HT1080 (cell line): ENCODE measurements at regions not wholly inside any gene's neighbourhood (a gene's known extent, or its start where the extent isn't known, plus 50 kb on each side); places are given as distances from the start of the nearest gene placed in this dataset.
"Not testable (repeated sequence)": the region's sequence is repeated elsewhere in the genome, so short reads cannot be mapped to it uniquely, and the experiment has no call there.

Experiments
- DNase-seq: peaks from one replicate; pipeline ENCODE4 v3.0.0-alpha.2; 2015; ENCODE audit warnings: low read depth

DNA sequence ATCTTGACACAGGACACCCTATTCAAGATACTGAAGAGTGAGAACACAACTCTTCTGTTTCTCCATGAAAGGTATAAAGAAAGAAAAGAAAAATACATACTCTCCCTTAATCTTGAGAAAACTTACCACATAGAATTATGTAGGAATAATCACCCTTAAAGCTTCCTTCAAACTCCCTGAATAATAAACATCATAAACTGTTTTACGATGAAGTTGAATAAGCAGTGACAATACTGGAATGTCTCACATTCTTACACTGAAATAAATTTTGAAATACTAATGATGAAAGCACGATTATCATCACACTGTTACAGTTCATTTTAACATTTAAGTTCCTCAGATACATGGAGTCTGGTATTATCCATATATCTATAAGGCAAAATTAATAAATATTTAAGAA lies 306.2 kb downstream of the IPMK start:
- no peak for DNase-seq

DNA sequence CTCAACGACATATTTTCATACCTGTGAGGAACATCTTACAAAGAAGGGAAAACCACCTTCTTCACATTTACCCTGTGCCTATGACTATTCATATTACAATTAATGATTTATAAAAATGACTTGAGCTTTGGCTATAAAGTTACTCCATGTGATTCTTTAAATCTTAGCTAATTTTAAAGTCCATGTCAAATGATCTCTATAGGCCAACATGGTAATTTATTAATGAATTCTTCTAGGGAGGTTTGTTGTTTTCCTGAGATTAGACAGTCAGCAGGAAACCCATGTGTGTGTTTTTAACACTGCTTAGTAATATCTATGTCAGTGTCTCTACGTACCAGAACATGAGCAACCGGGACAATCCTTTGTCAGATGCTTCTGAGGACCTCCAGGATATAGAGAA lies 307.3 kb downstream of the IPMK start:
- no peak for DNase-seq

DNA sequence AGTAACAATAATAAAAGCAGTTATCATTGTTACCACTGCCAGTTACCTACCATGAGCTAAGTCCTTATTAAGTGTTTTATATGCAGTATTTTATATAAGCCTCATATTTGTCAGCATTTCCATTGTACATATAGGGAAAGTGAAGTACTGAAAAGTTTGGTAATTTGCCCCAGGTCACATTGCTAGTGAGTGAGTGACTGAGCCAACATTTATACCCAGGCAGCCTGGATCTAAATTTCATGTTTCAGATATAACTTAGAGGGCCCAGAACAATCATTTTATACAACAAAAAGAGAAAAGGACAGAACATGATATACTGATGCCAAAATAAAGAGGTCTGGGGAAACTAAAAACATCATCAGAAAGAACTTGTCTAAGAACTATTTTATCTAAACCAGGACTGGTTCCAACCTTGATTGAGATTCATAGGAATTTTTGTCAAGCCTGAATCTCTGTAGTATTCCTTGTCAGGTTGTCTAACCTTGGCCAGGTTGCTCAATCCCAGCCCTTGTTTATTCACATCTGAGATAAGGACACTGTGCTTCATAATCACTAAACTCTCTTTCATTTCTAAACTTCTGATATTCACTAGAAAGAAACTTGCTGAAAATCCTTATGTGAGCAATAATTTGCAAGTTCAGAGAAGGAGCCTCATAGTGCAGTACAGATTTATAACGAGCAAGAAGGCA lies 308.2 kb downstream of the IPMK start:
- no peak for DNase-seq

DNA sequence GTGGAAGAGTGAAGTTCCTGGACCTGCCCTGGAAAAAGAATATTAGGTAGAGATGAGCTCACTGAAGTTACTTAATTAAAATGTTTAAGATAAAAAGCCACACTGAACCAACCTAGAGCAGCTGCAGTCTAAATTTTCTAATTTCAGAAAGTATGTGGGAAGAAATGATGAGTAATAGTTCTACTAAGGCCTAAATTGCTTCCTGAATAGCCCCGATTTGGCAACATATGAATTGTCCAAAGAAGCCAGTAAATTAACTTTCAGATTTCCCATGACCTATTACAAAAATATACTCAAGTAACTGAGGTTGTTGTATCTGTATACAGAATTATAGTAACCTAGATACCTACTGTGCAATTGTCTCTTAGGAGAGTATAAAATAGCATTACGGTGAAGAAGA lies 312.6 kb downstream of the IPMK start:
- DNase-seq, result peak; percentile 59

DNA sequence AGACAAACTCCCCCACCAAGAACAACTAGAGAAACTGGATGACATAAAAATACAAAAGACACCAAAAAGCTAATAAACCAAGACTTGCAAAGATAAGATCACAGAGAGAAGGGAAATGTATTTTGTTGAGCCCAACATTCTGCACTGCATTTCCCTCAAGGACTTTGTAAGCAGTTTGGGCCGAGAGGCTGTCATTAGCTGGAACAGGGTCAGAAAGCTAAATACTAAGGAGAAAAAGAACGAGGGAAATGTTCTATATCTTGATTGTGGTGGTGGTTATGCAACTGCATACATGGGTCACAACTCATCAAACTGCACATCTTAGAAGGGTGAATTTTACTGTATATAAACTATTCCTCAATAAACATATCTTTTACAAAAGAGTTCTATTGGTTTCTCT lies 315.0 kb downstream of the IPMK start:
- DNase-seq, result no peak

DNA sequence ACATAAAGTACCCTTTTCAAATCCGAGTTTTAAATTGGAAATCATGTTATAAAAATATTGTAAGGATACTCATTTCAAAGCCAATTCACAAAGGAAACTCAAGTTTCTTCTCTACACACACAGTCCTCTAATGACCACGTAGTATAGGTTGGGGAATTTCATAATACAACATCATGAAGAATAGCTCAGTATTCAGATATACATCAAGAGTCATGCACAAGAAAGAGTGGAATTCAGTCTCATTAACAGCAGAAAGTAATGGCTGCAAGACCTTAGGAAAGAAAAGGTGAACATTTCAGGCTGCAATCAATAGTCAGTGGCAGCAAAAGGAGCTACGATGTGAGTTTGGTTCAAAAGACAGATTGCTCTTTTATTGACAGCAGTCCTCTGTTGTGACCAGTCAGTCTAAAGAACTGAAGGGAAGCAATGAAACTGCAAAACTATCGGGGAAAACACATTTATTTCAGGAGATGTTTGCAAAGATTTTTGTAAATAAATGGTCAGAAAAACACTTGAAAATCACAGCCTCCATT lies 317.2 kb downstream of the IPMK start:
- no peak for DNase-seq

DNA sequence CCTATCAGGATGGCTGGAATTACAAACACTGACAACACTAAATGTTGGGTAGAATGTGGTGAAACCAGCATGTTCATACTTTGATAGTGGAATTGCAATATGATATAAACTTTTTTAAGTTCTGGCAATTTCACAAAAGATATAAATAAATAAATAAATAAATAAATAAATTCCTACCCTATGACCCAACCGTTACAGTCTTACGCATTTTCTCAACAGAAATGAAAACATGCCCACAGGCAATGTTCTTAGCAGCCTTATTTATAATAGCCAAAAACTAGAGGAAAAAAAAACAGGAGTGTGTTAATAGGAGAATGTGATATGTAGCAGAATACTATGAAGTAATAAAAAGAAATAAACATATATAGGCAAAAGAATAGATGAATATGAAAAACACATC lies 318.9 kb downstream of the IPMK start:
- no peak for DNase-seq

DNA sequence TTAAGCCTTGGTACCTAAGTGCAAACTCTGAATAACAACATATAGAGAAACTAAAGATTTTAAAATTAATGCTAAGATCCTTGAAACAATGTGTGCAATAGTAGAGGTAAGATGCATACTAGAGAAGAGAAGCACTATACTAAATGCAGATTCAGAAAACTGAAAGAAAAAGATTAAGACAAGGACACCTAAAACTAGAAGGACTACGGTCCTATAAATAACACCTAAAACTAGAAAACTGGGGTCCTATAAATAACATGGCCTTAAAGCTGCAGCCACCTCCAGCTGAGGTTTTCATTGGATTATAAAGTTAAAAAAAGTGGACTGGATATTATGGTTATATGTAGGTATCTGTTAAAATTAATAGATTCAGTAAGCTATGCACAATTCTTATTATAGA lies 320.9 kb downstream of the IPMK start:
- no peak for DNase-seq

DNA sequence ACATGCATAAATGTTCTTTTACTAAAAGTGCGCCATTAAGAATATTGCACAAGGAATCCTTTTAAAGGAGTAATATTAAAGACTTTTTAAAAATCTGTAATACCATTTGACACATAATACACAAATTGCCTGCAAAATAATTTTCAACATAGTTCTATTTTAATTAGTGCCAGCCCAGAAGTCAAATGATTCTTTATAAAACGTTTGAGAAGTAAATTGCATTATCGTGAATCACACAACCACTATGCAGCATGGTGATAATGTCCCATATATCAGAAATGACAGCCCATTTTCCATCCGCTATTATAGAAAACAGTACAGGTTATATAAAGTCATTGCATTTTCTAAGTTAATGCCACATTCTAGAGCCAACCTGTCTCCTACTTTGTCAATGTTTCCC lies 324.0 kb downstream of the IPMK start:
- no peak for DNase-seq

DNA sequence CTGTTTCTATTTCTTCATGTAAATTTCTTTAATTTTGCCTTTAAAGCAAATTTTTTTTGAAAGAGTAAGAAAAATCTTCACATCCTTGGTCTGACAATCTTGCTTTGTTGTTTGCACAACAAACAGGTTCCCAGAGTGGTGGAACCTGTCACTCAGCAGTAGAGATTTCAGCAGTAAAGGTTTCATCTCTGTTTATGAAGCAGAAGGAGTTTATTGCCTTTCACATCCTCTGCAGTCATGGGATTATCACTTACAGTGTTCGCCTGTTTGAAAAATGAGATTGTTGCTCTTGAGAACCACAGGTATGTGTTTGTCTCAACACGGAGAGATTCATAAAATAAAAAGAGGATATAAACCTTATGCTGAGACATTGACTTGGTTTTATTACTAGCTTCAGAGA lies 342.6 kb downstream of the IPMK start:
- DNase-seq, result no peak

DNA sequence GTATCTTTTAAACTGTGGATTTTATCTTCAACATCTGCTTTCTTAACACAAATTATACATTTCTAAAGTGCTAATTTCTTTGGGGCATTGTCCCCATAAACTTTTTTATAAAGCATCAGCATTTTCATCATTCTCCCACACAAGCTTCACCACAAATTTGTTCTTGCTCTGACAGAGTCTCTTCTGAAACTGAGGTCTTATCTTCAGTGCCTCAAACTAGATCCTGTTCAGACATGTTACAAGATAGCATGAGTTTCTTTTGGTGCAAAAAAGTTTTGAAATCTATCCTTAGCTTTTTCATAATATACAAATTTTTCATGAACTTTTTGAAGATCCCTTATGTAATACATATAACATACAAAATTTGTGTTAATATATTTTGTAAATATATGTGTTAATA lies 346.6 kb downstream of the IPMK start:
- no peak for DNase-seq

DNA sequence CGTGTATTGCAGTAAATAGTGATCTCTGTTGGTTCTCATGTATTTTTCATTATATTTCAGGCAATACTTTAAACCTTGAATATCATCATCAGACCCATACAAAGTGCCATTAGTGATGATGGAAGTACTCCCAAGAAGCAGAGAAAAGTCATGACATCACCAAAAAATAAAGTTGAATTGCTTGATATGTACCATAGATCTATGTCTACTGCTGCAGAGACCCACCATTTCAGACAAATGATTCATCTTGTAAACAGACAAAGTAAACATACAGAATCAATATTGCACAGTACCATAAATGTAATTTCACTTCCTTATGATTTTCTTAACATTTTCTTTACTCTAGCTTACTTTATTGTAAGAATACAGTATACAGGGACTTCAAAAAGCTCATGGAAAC lies 347.8 kb downstream of the IPMK start:
- DNase-seq, result no peak

DNA sequence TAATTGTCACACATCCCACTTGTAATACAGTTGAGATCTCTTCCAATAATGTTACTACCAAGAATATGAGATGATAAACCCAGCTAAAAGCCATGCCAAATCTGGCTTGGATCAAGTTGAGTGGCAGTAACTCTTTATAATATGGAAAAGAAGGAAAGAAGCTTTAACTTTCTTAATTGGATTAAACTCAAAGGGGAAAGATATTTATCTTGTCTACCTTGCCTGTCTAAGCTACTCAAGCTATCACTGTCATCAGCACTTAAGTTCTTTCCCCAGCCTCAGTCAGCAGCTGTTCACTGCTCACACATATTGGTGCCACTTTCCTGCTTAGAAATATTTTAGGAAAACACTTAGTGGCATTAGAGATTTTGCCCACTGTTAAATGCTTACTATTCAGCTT lies 350.7 kb downstream of the IPMK start:
- no peak for DNase-seq

DNA sequence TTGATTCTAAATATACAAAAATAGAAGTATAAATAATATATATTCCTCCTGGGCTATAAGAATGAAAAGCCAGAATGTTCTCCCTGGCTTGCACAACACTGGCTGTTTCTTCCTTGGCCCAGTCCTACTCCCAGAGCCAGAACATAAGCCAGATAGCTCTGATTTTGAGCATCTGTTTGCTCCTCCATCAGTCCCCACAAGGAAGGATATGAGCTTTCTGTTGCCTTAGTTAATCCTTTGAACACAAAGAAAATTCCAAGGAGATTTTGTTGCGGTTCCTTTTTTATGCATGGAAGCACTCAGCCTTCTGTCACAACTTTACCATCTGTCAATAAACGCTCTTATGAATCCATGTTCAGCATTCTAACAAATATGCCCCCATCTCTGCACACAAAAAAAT lies 361.8 kb downstream of the IPMK start:
- DNase-seq, result no peak

DNA sequence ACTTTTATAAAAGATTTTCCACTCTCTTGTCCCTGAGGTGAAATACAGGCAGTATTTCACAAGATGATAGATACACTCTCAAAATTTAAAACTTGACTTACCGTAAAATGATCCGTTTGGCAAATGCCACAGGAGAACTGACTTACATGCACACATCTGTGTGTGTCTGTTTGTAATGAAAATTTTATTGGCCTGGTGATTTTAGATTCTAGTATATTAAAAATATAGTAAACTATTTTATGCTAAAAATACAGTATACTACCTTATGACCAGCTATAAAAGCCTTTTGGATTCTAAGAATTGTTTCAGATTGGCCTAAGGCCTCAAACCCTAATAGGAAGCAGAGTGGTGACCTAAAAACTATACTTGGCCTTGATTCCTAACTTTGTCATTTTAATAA lies 362.7 kb downstream of the IPMK start:
- no peak for DNase-seq

DNA sequence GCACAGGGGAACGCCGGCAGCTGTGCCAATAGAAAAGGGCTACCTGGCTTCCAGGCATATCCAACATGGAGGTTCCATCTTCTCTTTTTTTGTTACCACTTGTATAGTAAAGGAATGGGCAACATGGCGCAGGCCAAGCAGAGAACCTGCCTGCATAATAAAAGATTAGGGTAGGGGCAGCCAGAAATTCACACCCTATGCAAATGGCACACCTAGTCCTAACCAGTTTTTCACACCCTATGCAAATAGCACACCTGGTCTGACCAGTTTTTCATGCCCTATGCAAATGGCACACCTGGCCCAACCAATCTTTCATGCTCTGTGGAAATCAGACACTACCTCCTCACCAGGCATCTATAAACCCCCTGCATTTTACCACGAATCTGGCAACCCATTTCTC lies 369.5 kb downstream of the IPMK start:
- no peak for DNase-seq

DNA sequence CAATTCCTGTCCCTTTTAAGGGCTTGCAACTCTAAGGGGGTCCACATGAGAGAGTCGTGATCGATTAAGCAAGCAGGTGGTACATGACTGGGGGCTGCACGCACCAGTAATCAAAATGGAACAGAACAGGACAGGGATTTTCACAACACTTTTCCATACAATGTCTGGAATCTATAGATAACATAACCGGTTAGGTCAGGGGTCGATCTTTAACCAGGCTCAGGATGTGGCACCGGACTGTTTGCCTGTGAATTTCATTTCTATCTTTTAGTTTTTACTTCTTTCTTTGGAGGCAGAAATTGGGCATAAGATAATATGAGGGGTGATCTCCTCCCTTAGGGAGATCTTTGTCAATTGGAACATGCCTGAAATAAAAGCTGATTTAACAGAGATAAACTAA lies 370.1 kb downstream of the IPMK start:
- no peak for DNase-seq

DNA sequence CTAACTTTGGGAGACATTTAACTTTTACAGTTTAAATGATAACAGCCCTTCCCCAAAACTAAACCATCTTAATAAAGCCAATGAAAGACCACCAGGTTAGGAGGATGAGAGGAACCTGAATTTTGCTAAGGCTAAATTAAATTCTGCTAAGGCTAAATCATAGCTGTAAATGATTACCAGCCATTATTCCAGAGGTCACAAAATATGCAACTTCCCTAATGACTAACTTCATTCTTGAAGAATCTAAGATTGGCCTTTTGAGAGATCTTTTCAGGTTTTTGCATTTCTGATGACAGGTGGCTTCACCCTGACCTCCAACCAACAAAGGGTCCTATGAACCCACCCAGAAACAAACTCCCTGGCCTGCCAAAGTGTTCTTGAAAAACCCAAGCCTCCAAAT lies 373.3 kb downstream of the IPMK start:
- DNase-seq, result no peak

DNA sequence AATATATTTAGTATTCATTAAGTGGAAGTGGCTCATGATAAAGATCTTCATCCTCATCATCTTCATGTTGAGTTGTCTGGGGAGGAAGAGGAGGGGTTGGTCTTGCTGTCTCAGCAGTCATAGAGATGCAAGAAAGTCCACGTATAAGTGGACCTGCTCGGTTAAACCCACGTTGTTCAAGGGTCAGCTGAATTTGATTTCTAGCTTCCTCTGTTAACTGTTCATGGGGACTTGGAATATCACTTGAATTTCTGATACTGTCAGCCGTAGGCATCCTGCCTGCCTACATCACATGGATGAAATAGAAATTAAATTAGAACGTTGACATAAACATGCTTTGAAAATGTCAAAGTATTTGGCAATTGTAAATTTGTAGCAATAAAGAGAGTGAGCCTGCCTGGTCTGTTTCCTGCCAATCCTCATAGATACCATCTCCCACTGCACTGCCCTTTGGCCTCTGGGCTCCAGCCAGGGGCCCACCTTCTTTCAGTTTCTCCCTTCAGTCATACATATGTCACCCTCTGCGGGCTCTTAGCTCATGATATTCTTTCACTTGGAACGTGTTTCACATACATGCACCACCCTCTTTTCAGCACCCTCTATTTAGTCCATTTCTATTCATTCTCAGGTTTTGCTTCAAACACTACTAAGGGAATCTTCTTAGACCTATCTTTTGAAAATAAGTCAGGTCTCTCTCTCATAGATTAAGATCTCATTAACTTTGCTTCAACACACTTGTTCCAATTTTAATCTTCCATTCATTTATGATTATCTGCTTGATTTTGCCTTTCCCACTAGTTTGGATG lies 376.3 kb downstream of the IPMK start:
- no peak for DNase-seq

DNA sequence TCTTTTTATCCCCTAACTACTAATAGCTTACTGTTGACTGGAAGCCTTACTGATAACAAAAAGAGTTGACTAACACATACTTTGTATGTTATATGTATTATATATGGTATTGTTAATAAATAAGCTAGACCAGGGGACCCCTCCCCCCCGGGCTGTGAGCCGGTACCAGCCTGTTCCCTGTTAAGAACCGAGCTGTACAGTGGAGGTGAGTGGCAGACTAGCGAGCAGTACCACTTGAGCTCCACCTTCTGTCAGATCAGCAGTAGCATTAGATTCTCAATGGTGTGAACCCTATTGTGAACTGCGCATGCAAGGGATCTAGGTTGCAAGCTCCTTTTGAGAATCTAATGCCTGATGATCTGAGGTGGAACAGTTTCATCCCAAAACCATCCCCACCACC lies 377.0 kb downstream of the IPMK start:
- no peak for DNase-seq

DNA sequence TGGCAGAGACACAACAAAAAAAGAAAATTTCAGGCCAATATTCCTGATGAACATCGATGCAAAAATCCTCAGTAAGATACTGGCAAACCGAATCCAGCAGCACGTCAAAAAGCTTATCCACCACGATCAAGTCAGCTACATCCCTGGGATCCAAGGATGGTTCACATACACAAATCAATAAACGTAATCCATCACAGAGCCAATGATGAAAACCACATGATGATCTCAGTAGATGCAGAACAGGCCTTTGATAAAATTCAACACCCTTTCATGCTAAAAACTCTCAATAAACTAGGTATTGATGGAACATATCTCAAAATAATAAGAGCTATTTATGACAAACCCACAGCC lies 382.1 kb downstream of the IPMK start:
- not testable (repeated sequence) for DNase-seq

DNA sequence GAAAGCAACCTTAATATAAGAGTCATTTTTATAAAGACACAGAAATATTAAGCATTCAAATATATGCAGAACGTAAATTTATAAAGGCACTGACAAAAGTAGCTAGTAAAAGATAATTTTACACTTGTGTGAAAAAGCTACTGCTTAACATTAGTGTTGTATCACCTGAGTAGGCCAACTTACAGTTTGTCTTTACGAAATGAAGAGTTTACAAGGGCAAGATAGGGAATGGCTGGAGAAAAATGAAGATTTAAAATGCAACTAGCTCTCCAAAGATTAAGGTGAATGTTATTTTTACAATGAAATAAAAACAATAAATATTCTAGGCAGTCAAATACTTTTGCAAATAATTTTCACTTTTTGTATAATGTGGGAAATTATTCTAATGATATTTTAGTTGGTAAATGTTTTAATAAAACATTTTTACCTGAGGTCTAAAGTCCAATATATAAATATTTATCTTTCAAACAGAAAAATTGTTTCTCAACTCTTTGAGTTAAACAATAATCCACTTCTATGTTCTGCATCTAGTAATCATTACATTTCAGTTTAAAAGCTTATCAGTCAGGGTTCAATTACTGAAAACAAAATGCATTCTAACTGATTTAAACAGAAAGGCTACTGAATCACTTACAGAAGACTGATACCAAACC lies 382.6 kb downstream of the IPMK start:
- no peak for DNase-seq

DNA sequence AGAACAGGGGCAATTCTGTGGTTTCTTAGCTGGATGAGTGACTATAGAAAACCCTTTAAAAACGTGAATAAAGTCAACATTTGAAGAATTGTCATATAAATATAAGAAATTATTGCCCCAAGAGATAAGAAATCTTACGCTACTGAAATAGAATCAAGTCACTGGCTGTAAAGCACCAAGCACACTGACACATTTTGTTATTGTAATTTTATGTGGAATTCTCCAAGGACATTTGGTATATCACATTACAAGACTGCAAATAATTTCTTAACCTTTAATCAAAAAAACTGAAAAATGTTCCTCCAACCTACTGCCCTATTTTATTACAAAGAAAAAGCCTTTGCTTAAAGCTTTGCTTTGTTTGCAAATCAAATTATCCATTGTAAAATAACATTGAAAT lies 383.3 kb downstream of the IPMK start:
- no peak for DNase-seq
